A673 (cell line): ENCODE measurements at regions not wholly inside any gene's neighbourhood (a gene's known extent, or its start where the extent isn't known, plus 50 kb on each side); places are given as distances from the start of the nearest gene placed in this dataset.

Source experiments
- CTCF ChIP-seq: fragments of 300-800, 200-600 bp; sonication (generic); conservative IDR thresholded peaks from 2 replicates; pipeline ENCODE4 v1.5.1; 2017; ENCODE audit warnings: low read depth, mild to moderate bottlenecking, antibody characterized with exemption, low read length, moderate library complexity, mixed read lengths
- EZH2 ChIP-seq: fragments of 200-600 bp; sonication (generic); IDR thresholded peaks from 2 replicates; pipeline ENCODE4 v1.6.1; 2017; ENCODE audit warnings: borderline replicate concordance, low read depth, mild to moderate bottlenecking, mixed read lengths, antibody characterized with exemption, low read length; ENCODE audit not compliant: poor library complexity, severe bottlenecking

GRCh38 chr3:153051427-153052095, 110.5 kb upstream of the RAP2B start:
- TF ChIP-seq CTCF (no peak), EZH2 (no peak)
